GM12878 (cell line): ENCODE measurements at regions not wholly inside any gene's neighbourhood (a gene's known extent, or its start where the extent isn't known, plus 50 kb on each side); places are given as distances from the start of the nearest gene placed in this dataset.

ENCODE experiments used
- ATAC-seq: fragments of 200-7000 bp; cut with Tn5 transposase; 3 replicates; pipeline ENCODE4 v1.9.1; 2020; ENCODE audit warnings: mild to moderate bottlenecking, moderate library complexity
- BruUV-seq: library from RNA; stranded (reverse); fragments of 400-500 nt; replicated peaks from 2 replicates; lab custom pipeline; 2021; lab: Mats Ljungman, UMichigan
- CTCF ChIA-PET: fragments of 300-600 bp; sonication (Branson Sonifier 250); formaldehyde crosslinking; extraction: SDS; loops from one replicate; lab custom pipeline; 2021; ENCODE audit warnings: inconsistent platforms; lab: Yijun Ruan, JAX
- POLR2A ChIA-PET: fragments of 350-600 bp; formaldehyde crosslinking; extraction: SDS; loops from one replicate; lab custom pipeline; 2021; ENCODE audit warnings: inconsistent platforms; lab: Charles Lee
- RAD21 ChIA-PET: fragments of 300-600 bp; sonication (Branson Sonifier 250); formaldehyde crosslinking; loops from one replicate; lab custom pipeline; 2023; ENCODE audit warnings: antibody characterized with exemption; ENCODE audit not compliant: unreplicated experiment; lab: Charles Lee
- SMC1A ChIA-PET: fragments of 300-600 bp; sonication (Branson Sonifier 250); formaldehyde crosslinking; loops from one replicate; lab custom pipeline; 2023; ENCODE audit not compliant: unreplicated experiment, uncharacterized antibody; lab: Charles Lee
- DNase-seq: peaks from one replicate; pipeline ENCODE4 v3.0.0-alpha.2; 2011; ENCODE audit warnings: low read depth, low spot score
- FAIRE-seq: peaks from 3 replicates; lab custom pipeline; 2011; peaks lifted over from hg19 to GRCh38; lab: Jason Lieb, UNC
- H2AFZ ChIP-seq: 2 replicates; pipeline ENCODE4 v1.6.0; 2011; ENCODE audit warnings: low read depth, low read length, control low read depth; ENCODE audit not compliant: control insufficient read depth
- H3K27ac ChIP-seq: 2 replicates; pipeline ENCODE4 v1.5.1; 2011; ENCODE audit warnings: control low read depth; ENCODE audit not compliant: control insufficient read depth, insufficient read depth
- H3K27me3 ChIP-seq, 2 experiments: replicated peaks in 1 of 2; 2 replicates each; pipeline versions ENCODE4 v1.6.0 to v1.6.1; 2011; ENCODE audit warnings: low read length in 1 of 2; ENCODE audit not compliant: control insufficient read depth in 2 of 2, insufficient read depth in 2 of 2
- H3K36me3 ChIP-seq, 2 experiments: 2 replicates each; pipeline ENCODE4 v1.5.1; 2011; ENCODE audit warnings: low read length in 1 of 2; ENCODE audit not compliant: control insufficient read depth in 2 of 2, insufficient read depth in 2 of 2
- H3K4me1 ChIP-seq: 2 replicates; pipeline ENCODE4 v1.6.1; 2011; ENCODE audit warnings: mild to moderate bottlenecking, low read length, moderate library complexity, mixed read lengths; ENCODE audit not compliant: control insufficient read depth, insufficient read depth
- H3K4me2 ChIP-seq: 2 replicates; pipeline ENCODE4 v1.6.0; 2011; ENCODE audit warnings: control low read depth; ENCODE audit not compliant: control insufficient read depth, insufficient read depth
- H3K4me3 ChIP-seq: fragments of 200-600 bp; sonication (generic); 2 replicates; pipeline ENCODE4 v1.5.1; 2016
- H3K79me2 ChIP-seq: 2 replicates; pipeline ENCODE4 v1.6.0; 2011; ENCODE audit warnings: low read length; ENCODE audit not compliant: control insufficient read depth, insufficient read depth
- H3K9ac ChIP-seq: 2 replicates; pipeline ENCODE4 v1.8.0; 2011; ENCODE audit warnings: low read length, control low read depth, mixed read lengths; ENCODE audit not compliant: control insufficient read depth, insufficient read depth
- H3K9me3 ChIP-seq: replicated peaks from 3 replicates; pipeline ENCODE4 v1.5.1; 2011; ENCODE audit warnings: mild to moderate bottlenecking, low read length; ENCODE audit not compliant: control insufficient read depth, insufficient read depth
- H4K20me1 ChIP-seq: 2 replicates; pipeline ENCODE4 v1.6.0; 2011; ENCODE audit not compliant: control insufficient read depth, insufficient read depth
- BMI1 ChIP-seq: fragments of 450-650 bp; IDR thresholded peaks from 2 replicates; pipeline ENCODE4 v1.6.1; 2016; ENCODE audit warnings: mild to moderate bottlenecking, moderate library complexity, borderline replicate concordance
- EZH2 ChIP-seq: IDR thresholded peaks from 2 replicates; pipeline ENCODE4 v1.6.1; 2012; ENCODE audit warnings: low read depth, mild to moderate bottlenecking, control low read depth, inconsistent platforms, low read length, borderline replicate concordance; ENCODE audit not compliant: control insufficient read depth
- FOS ChIP-seq: IDR thresholded peaks from 3 replicates; pipeline ENCODE4 v1.6.1; 2011; ENCODE audit warnings: borderline replicate concordance; ENCODE audit not compliant: insufficient read length; ENCODE audit errors: extremely low read depth
- LARP7 ChIP-seq: fragments of 450-650 bp; IDR thresholded peaks from 2 replicates; pipeline ENCODE4 v1.6.1; 2017; ENCODE audit warnings: mild to moderate bottlenecking
- MLLT1 ChIP-seq: fragments of 450-650 bp; IDR thresholded peaks from 2 replicates; pipeline ENCODE4 v1.6.1; 2016; ENCODE audit warnings: mild to moderate bottlenecking
- MTA3 ChIP-seq: IDR thresholded peaks from 2 replicates; pipeline ENCODE4 v1.6.1; 2012; ENCODE audit warnings: low read length, inconsistent platforms, borderline replicate concordance
- PBX3 ChIP-seq: IDR thresholded peaks from 2 replicates; pipeline ENCODE4 v1.6.1; 2011; ENCODE audit warnings: mild to moderate bottlenecking, low read depth, low read length, moderate library complexity; ENCODE audit not compliant: insufficient replicate concordance
- SMARCA5 ChIP-seq: fragments of 450-650 bp; IDR thresholded peaks from 2 replicates; pipeline ENCODE4 v1.6.1; 2017; ENCODE audit warnings: mild to moderate bottlenecking
- ZBTB40 ChIP-seq: fragments of 450-650 bp; IDR thresholded peaks from 2 replicates; pipeline ENCODE4 v1.6.1; 2016; ENCODE audit warnings: mild to moderate bottlenecking, moderate library complexity, borderline replicate concordance
- WGBS: methylation state at CpG from one replicate; pipeline ENCODE4 v1.1.6; 2016; ENCODE audit warnings: low lambda C conversion rate; ENCODE audit not compliant: insufficient replicate concordance, insufficient coverage; ENCODE audit errors: missing lambda C conversion rate; 5-methylcytosine and 5-hydroxymethylcytosine counted together
- in situ Hi-C: fragments of 300-500 bp; cut with MboI; formaldehyde crosslinking; loops from 9 replicates; pipeline ENCODE4 v1.14.3; 2018; ENCODE audit warnings: mixed read lengths
- intact Hi-C: fragments of 100-400 bp; cut with micrococcal nuclease; formaldehyde crosslinking; loops from one replicate; pipeline ENCODE4 v1.14.2; 2022; ENCODE audit not compliant: unreplicated experiment

GRCh38 chr12:14253496-14253895 is 112.0 kb upstream of the ATF7IP start:
- POLR2A ChIA-PET: interaction anchor here (0.6 kb wide), 1 partner anchor 137 kb away, joined by 3 read pairs; no protein-coding TSS in a partner anchor
- Histone ChIP-seq H3K9ac (no peak overlapping the region), H2AFZ (no peak overlapping the region), H3K27ac (no peak overlapping the region), H3K36me3 (no peaks in the 10 kb centered on the region), H3K4me3 (no peak overlapping the region), H3K4me1 (peaks cover 4% of the 10 kb centered on the region; the same call in 1 of the 2 replicates), H3K79me2 (no peaks in the 10 kb centered on the region), H4K20me1 (no peaks in the 10 kb centered on the region), H3K4me2 (no peak overlapping the region), H3K9me3 (peaks cover 19% of the 10 kb centered on the region)
- intact Hi-C loops (no loop called here), in situ Hi-C loops (no loop called here)
- DNase-seq: no peak
- RAD21 ChIA-PET: interaction anchor here (1.2 kb wide), 1 partner anchor 20 kb away, joined by 3 read pairs; no protein-coding TSS in a partner anchor
- ATAC-seq: no peak
- WGBS: 63% methylated on average over 3 of the region's 3 CpGs
- SMC1A ChIA-PET: interaction anchor here (0.6 to 1.8 kb wide), 3 partner anchors 12 to 753 kb away, joined by 3 to 4 read pairs (median 3); no protein-coding TSS in a partner anchor
- no TSS peak for BruUV-seq
- CTCF ChIA-PET: interaction anchor here (1.3 kb wide), 1 partner anchor 16 kb away, joined by 4 read pairs; no protein-coding TSS in a partner anchor
- no peak for FAIRE-seq
- TF ChIP-seq PBX3 (no peak), BMI1 (no peak), FOS (no peak), LARP7 (no peak), MLLT1 (no peak), ZBTB40 (no peak), EZH2 (no peak), MTA3 (no peak), SMARCA5 (no peak)
- TF ChIP-seq, all 136 proteins: peak for 0
- no peaks in the 10 kb centered on the region for H3K27me3 ChIP-seq
